ENCODE measurements at regions not wholly inside any gene's neighbourhood (a gene's known extent, or its start where the extent isn't known, plus 50 kb on each side); places are given as distances from the start of the nearest gene placed in this dataset.

DNA sequence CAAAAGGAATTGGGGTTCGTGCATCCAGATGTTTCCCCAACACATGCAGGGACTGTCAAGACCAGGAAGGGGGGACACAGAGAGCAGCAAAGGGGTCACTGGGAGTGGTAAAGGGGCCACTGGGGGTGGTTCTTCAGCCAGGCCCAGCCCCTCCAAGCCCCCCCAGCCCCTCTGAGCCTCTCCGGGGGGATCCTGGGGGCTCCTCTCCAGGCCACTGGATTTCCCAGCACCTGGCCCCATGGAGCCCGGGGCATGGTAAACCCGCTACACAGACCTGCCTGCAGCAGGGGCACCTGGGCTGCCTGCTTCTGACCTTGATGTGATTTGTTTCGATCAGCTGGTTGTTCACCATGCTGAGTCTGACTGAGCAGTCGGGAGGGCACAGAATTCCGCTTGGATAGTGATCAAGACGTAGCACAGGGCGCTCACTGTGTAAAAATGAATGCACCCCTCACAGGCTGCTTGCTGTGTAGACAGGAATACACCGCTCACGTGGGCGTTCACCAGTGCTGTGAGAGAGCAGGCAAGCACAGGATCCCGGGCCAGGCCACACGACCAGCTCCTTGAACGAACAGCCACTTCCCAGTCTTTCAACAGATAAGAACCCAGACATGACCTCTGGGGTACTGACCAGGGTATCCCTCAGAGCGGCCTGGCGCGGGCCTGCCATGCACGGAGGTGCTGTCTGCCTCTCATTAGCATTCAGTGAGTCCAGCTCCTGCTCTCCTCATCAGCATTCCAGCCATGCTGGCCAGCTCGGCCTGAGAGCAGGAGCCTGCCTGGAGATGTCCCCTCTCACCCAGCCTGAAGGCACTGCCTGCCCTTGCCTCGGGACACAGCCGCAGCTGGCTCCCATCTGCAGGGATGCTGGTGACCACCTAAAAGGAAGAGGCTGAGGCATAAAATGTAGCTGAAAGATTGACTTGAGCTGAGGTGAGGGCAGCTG is 73.3 kb upstream of the OTOS start:
- Mint-ChIP-seq H3K36me3 (ENCODE audit: low read depth, unreplicated experiment) (no peaks in the 10 kb centered on the region), H3K4me3 (ENCODE audit: unreplicated experiment) (no peak overlapping the region), H3K9me3 (ENCODE audit: unreplicated experiment) (no peaks in the 10 kb centered on the region), H3K27me3 (ENCODE audit: low read depth, unreplicated experiment) (peaks cover 17% of the 10 kb centered on the region), H3K4me1 (ENCODE audit: low read depth, unreplicated experiment) (no peaks in the 10 kb centered on the region), H3K27ac (ENCODE audit: unreplicated experiment) (no peak overlapping the region)
- H3K27ac ChIP-seq (ENCODE audit: low read depth, low read length), result no peak overlapping the region
- peak overlapping the region; percentile 47 for H2AFZ ChIP-seq (ENCODE audit: low read depth, low read length)
- no peak overlapping the region for H3K4me3 ChIP-seq (ENCODE audit: insufficient read depth, low read depth, low read length)
- no peaks in the 10 kb centered on the region for H3K27me3 ChIP-seq (ENCODE audit: insufficient read depth, low read length)
- H3K36me3 ChIP-seq (ENCODE audit: insufficient read depth, low read length), result no peaks in the 10 kb centered on the region
- TF ChIP-seq, protein P1, sequence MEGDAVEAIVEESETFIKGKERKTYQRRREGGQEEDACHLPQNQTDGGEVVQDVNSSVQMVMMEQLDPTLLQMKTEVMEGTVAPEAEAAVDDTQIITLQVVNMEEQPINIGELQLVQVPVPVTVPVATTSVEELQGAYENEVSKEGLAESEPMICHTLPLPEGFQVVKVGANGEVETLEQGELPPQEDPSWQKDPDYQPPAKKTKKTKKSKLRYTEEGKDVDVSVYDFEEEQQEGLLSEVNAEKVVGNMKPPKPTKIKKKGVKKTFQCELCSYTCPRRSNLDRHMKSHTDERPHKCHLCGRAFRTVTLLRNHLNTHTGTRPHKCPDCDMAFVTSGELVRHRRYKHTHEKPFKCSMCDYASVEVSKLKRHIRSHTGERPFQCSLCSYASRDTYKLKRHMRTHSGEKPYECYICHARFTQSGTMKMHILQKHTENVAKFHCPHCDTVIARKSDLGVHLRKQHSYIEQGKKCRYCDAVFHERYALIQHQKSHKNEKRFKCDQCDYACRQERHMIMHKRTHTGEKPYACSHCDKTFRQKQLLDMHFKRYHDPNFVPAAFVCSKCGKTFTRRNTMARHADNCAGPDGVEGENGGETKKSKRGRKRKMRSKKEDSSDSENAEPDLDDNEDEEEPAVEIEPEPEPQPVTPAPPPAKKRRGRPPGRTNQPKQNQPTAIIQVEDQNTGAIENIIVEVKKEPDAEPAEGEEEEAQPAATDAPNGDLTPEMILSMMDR (IDR thresholded peaks at IDR 0.05; ENCODE audit: insufficient read depth, low read depth, low read length), result no peak
- no peak for TF ChIP-seq EZH2 (IDR thresholded peaks at IDR 0.05; ENCODE audit: insufficient read depth, low read length)
- DNase-seq (ENCODE audit: low read depth) (no peak), FAIRE-seq (no peak)
- H3K4me1 ChIP-seq (ENCODE audit: insufficient read depth, low read length), result peaks cover 5% of the 10 kb centered on the region
- H3K9ac ChIP-seq (ENCODE audit: low read length), result no peak overlapping the region
- H3K79me2 ChIP-seq (ENCODE audit: insufficient read depth, low read length), result no peaks in the 10 kb centered on the region
- no peak overlapping the region for H3K4me2 ChIP-seq (ENCODE audit: low read length)
- no peaks in the 10 kb centered on the region for H4K20me1 ChIP-seq (ENCODE audit: insufficient read depth, low read length)
- no peaks in the 10 kb centered on the region for H3K9me3 ChIP-seq (ENCODE audit: insufficient read depth, low read depth, low read length)

DNA sequence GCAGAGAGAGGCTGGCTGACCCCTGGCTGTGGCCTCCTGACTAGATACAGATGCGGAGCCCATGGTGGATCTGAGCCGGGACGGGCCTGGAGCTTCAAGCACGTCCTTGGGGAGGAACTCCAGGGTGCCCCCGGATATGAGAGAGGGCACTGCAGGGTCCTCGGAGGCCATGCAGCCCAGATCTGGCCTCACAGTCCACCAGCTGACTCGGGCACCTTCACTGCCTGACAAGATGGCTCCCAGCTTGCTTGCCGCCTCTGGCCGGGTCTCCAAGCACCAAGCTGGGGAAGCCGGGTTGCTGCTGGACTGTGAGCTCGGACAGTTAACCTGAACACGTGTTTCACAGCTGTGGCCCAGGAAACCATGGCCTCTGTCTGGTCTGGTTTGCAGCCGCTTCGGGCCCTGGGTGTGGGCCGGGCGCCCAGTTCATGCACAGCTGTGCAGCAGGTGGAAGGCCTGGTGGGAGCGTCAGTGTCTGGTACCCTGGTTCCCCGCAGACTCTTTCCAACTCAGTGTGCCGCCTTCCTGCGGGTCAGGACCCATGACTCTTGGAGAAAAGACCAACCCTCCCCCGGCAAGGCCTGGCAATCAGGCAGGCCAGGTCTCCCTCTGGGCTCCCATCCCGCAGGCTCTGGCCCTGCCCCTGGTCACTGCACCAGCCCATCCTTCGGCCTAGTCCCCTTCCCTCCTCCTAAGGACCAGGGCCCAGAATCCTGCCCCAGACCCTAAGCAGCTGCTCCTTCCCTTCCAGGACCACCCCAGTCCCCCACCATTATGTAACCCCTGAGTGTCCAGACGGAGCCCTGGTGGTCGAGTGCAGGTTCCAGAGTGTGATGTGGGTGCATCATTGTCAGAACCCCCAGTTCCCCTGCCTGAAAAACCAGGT is 74.6 kb upstream of the OTOS start:
- H3K36me3 ChIP-seq (ENCODE audit: insufficient read depth, low read length), result no peaks in the 10 kb centered on the region
- no peak overlapping the region for H3K4me2 ChIP-seq (ENCODE audit: low read length)
- no peaks in the 10 kb centered on the region for H3K9me3 Mint-ChIP-seq (ENCODE audit: unreplicated experiment)
- DNase-seq (ENCODE audit: low read depth) (no peak), FAIRE-seq (no peak)
- H4K20me1 ChIP-seq (ENCODE audit: insufficient read depth, low read length), result no peaks in the 10 kb centered on the region
- no peak overlapping the region for H3K27ac ChIP-seq (ENCODE audit: low read depth, low read length)
- TF ChIP-seq, protein P1 (IDR thresholded peaks at IDR 0.05; ENCODE audit: insufficient read depth, low read depth, low read length), result no peak
- TF ChIP-seq EZH2 (IDR thresholded peaks at IDR 0.05; ENCODE audit: insufficient read depth, low read length), result no peak
- H3K36me3 Mint-ChIP-seq (ENCODE audit: low read depth, unreplicated experiment), result no peaks in the 10 kb centered on the region
- peaks cover 6% of the 10 kb centered on the region for H3K4me1 ChIP-seq (ENCODE audit: insufficient read depth, low read length)
- H3K27me3 Mint-ChIP-seq (ENCODE audit: low read depth, unreplicated experiment), result peaks cover 21% of the 10 kb centered on the region
- peaks cover 7% of the 10 kb centered on the region for H3K4me1 Mint-ChIP-seq (ENCODE audit: low read depth, unreplicated experiment)
- H3K4me3 Mint-ChIP-seq (ENCODE audit: unreplicated experiment), result no peak overlapping the region
- H3K4me3 ChIP-seq (ENCODE audit: insufficient read depth, low read depth, low read length), result no peak overlapping the region
- H3K27me3 ChIP-seq (ENCODE audit: insufficient read depth, low read length), result no peaks in the 10 kb centered on the region
- no peaks in the 10 kb centered on the region for H3K9me3 ChIP-seq (ENCODE audit: insufficient read depth, low read depth, low read length)
- H3K79me2 ChIP-seq (ENCODE audit: insufficient read depth, low read length), result no peaks in the 10 kb centered on the region
- no peak overlapping the region for H3K9ac ChIP-seq (ENCODE audit: low read length)
- no peak overlapping the region for H3K27ac Mint-ChIP-seq (ENCODE audit: unreplicated experiment)
- no peak overlapping the region for H2AFZ ChIP-seq (ENCODE audit: low read depth, low read length)

All from astrocyte (in vitro differentiated cells and primary cell).